ENCODE measurements at regions not wholly inside any gene's neighbourhood (a gene's known extent, or its start where the extent isn't known, plus 50 kb on each side); places are given as distances from the start of the nearest gene placed in this dataset.

GRCh38 chr7:98755138-98755898 is 114.5 kb downstream of the TMEM130 start:
- TF ChIP-seq, protein P1, sequence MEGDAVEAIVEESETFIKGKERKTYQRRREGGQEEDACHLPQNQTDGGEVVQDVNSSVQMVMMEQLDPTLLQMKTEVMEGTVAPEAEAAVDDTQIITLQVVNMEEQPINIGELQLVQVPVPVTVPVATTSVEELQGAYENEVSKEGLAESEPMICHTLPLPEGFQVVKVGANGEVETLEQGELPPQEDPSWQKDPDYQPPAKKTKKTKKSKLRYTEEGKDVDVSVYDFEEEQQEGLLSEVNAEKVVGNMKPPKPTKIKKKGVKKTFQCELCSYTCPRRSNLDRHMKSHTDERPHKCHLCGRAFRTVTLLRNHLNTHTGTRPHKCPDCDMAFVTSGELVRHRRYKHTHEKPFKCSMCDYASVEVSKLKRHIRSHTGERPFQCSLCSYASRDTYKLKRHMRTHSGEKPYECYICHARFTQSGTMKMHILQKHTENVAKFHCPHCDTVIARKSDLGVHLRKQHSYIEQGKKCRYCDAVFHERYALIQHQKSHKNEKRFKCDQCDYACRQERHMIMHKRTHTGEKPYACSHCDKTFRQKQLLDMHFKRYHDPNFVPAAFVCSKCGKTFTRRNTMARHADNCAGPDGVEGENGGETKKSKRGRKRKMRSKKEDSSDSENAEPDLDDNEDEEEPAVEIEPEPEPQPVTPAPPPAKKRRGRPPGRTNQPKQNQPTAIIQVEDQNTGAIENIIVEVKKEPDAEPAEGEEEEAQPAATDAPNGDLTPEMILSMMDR (IDR thresholded peaks at IDR 0.05; ENCODE audit: low read depth, low read length, missing control alignments), result no peak
- Histone ChIP-seq H3K27ac (no peak overlapping the region), H3K36me3 (replicated peaks) (no peaks in the 10 kb centered on the region), H3K4me3 (ENCODE audit: low read depth, low read length) (no peak overlapping the region), H3K27me3 (replicated peaks) (no peaks in the 10 kb centered on the region)
- in situ Hi-C loops (cut with HindIII; ENCODE audit: low pct_ligation_motif_present, low sequenced_read_pairs), result no loop called here
- no peak for DNase-seq

DNA sequence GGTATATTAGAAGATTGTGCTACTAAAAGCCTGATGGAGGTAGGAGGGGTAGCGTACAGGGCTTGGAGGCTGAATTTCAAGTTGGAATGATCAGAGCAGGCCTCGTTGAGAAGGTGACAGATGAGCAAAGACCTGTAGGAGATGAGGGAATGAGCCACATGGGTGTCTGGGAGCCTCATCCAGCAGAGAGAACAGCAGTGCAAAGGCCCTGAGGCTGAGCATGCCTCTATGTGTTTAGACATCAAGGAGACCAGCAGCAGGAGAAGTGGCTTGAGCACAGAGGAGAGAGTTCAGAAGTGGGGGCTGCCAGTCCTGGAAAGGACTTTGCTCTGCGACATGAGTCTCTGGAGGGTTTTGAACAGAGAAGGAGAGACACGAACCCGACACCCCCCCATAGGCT is 111.7 kb downstream of the TMEM130 start:
- no peaks in the 10 kb centered on the region for H3K36me3 ChIP-seq (replicated peaks)
- no peak overlapping the region for H3K27ac ChIP-seq
- H3K4me3 ChIP-seq (ENCODE audit: low read depth, low read length), result no peak overlapping the region
- in situ Hi-C loops (cut with HindIII; ENCODE audit: low pct_ligation_motif_present, low sequenced_read_pairs), result no loop called here
- H3K27me3 ChIP-seq (replicated peaks), result no peaks in the 10 kb centered on the region
- TF ChIP-seq, protein P1 (IDR thresholded peaks at IDR 0.05; ENCODE audit: low read depth, low read length, missing control alignments), result no peak
- no peak for DNase-seq

GRCh38 chr7:98760201-98760651 is 109.6 kb downstream of the TMEM130 start:
- DNase-seq, result no peak
- Histone ChIP-seq H3K27ac (no peak overlapping the region), H3K27me3 (replicated peaks) (no peaks in the 10 kb centered on the region), H3K36me3 (replicated peaks) (no peaks in the 10 kb centered on the region), H3K4me3 (ENCODE audit: low read depth, low read length) (no peak overlapping the region)
- TF ChIP-seq, protein P1 (IDR thresholded peaks at IDR 0.05; ENCODE audit: low read depth, low read length, missing control alignments), result no peak
- in situ Hi-C loops (cut with HindIII; ENCODE audit: low pct_ligation_motif_present, low sequenced_read_pairs), result no loop called here

- in situ Hi-C loops (cut with HindIII; ENCODE audit: low pct_ligation_motif_present, low sequenced_read_pairs), result no loop called here
Observed at GRCh38 chr7:98761225-98761624, 108.6 kb downstream of the TMEM130 start.

GRCh38 chr7:98762620-98763019 is 107.2 kb downstream of the TMEM130 start:
- no peak overlapping the region for H3K27ac ChIP-seq
- TF ChIP-seq, protein P1 (IDR thresholded peaks at IDR 0.05; ENCODE audit: low read depth, low read length, missing control alignments), result no peak
- DNase-seq, result no peak
- no peak overlapping the region for H3K4me3 ChIP-seq (ENCODE audit: low read depth, low read length)
- no peaks in the 10 kb centered on the region for H3K36me3 ChIP-seq (replicated peaks)
- in situ Hi-C loops (cut with HindIII; ENCODE audit: low pct_ligation_motif_present, low sequenced_read_pairs), result no loop called here
- no peaks in the 10 kb centered on the region for H3K27me3 ChIP-seq (replicated peaks)

More at GRCh38 chr7:98761225-98761624, 108.6 kb downstream of the TMEM130 start:
- Histone ChIP-seq H3K27me3 (replicated peaks) (no peaks in the 10 kb centered on the region), H3K27ac (no peak overlapping the region), H3K36me3 (replicated peaks) (no peaks in the 10 kb centered on the region), H3K4me3 (ENCODE audit: low read depth, low read length) (no peak overlapping the region)
- no peak for DNase-seq
- TF ChIP-seq, protein P1 (IDR thresholded peaks at IDR 0.05; ENCODE audit: low read depth, low read length, missing control alignments), result no peak

- Histone ChIP-seq H3K36me3 (replicated peaks) (no peaks in the 10 kb centered on the region), H3K4me3 (ENCODE audit: low read depth, low read length) (no peak overlapping the region), H3K27me3 (replicated peaks) (no peaks in the 10 kb centered on the region), H3K27ac (no peak overlapping the region)
- TF ChIP-seq, protein P1 (IDR thresholded peaks at IDR 0.05; ENCODE audit: low read depth, low read length, missing control alignments), result no peak
- DNase-seq, result no peak
- in situ Hi-C loops (cut with HindIII; ENCODE audit: low pct_ligation_motif_present, low sequenced_read_pairs), result no loop called here
Observed at GRCh38 chr7:98763441-98763840, 106.4 kb downstream of the TMEM130 start.

Data from brain microvascular endothelial cell (primary cell).